NCI-H526 treated with DMSO at 0.1 percent for 48 hours (cell line): ENCODE measurements at regions not wholly inside any gene's neighbourhood (a gene's known extent, or its start where the extent isn't known, plus 50 kb on each side); places are given as distances from the start of the nearest gene placed in this dataset.

Experiments used
- DNase-seq: peaks from one replicate; lab custom pipeline; 2025; lab: John Stamatoyannopoulos, UW

GRCh38 chr9:115169003-115169402, 51.0 kb upstream of the TNC start:
- no peak for DNase-seq

GRCh38 chr9:115170358-115171073, 52.6 kb upstream of the TNC start:
- DNase-seq: no peak

GRCh38 chr9:115171921-115172388, 54.0 kb upstream of the TNC start:
- DNase-seq: no peak

GRCh38 chr9:115182264-115182663, 64.3 kb upstream of the TNC start:
- DNase-seq: no peak

GRCh38 chr9:115183436-115183835, 65.5 kb upstream of the TNC start:
- DNase-seq: no peak

- peak; percentile 0 for DNase-seq
These were observed 71.7 kb upstream of the TNC start for GRCh38 chr9:115189686-115190085.

- no peak for DNase-seq
These were observed 73.7 kb upstream of the TNC start for GRCh38 chr9:115191667-115192066.

GRCh38 chr9:115192280-115192679, 74.3 kb upstream of the TNC start:
- DNase-seq: no peak

- DNase-seq: no peak
These were observed 75.0 kb upstream of the TNC start for GRCh38 chr9:115192835-115193525.

- DNase-seq: no peak
These were observed 75.8 kb upstream of the TNC start for GRCh38 chr9:115193777-115194176.

- no peak for DNase-seq
These were observed 76.3 kb upstream of the TNC start for GRCh38 chr9:115194216-115194615.

- DNase-seq: no peak
These were observed 78.0 kb upstream of the TNC start for GRCh38 chr9:115195912-115196311.

- DNase-seq: no peak
These were observed 79.0 kb upstream of the TNC start for GRCh38 chr9:115196919-115197318.

GRCh38 chr9:115198001-115198400, 80.0 kb upstream of the TNC start:
- no peak for DNase-seq

GRCh38 chr9:115200711-115201505, 83.0 kb upstream of the TNC start:
- DNase-seq: no peak

GRCh38 chr9:115202181-115202580, 84.2 kb upstream of the TNC start:
- DNase-seq: no peak

- DNase-seq: no peak
These were observed 85.2 kb upstream of the TNC start for GRCh38 chr9:115202960-115203751.

GRCh38 chr9:115204904-115205453, 87.0 kb upstream of the TNC start:
- no peak for DNase-seq

- peak; percentile 55 for DNase-seq
These were observed 89.3 kb upstream of the TNC start for GRCh38 chr9:115207003-115207836.

GRCh38 chr9:115208501-115208900, 90.5 kb upstream of the TNC start:
- DNase-seq: no peak
